Tibial nerve (tissue), 4 donors: ENCODE measurements at regions not wholly inside any gene's neighbourhood (a gene's known extent, or its start where the extent isn't known, plus 50 kb on each side); places are given as distances from the start of the nearest gene placed in this dataset.

Source experiments
- EP300 ChIP-seq, 2 donors: sonication (generic); formaldehyde crosslinking; IDR thresholded peaks; one replicate each; pipeline ENCODE4 v1.6.1; 2017; ENCODE audit warnings: antibody characterized with exemption in 2 of 2, mild to moderate bottlenecking in 1 of 2
- TF ChIP-seq, protein P1 (sequence below), 5 experiments: fragments of 200-600 bp in 3 of 5; fragments of 450-650 bp in 2 of 5; sonication (generic) in 3 of 5; IDR thresholded peaks; one replicate each; pipeline ENCODE4 v1.5.1; 2016 to 2019; ENCODE audit warnings: antibody characterized with exemption in 5 of 5, mild to moderate bottlenecking in 3 of 5, moderate library complexity in 2 of 5

DNA sequence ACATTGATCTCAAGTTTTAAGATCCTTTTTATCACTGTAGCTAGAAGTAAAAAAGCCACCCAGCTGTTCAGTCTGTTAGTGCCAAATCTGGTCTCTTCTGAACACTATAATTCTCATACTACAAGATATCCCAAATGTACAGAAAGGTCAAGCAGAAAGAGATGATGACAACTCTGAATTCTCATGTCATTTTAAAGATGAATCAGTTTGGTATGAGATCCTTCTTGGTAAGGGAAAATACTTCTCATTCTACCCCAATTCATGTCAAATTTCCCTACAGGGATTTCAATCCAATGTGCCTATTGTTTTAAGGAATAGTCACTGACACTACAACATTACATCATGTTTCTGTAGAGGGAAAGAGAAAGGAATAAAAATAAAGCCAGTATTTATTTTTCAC, 184.5 kb downstream of the CPEB2 start:
- TF ChIP-seq, protein P1, sequence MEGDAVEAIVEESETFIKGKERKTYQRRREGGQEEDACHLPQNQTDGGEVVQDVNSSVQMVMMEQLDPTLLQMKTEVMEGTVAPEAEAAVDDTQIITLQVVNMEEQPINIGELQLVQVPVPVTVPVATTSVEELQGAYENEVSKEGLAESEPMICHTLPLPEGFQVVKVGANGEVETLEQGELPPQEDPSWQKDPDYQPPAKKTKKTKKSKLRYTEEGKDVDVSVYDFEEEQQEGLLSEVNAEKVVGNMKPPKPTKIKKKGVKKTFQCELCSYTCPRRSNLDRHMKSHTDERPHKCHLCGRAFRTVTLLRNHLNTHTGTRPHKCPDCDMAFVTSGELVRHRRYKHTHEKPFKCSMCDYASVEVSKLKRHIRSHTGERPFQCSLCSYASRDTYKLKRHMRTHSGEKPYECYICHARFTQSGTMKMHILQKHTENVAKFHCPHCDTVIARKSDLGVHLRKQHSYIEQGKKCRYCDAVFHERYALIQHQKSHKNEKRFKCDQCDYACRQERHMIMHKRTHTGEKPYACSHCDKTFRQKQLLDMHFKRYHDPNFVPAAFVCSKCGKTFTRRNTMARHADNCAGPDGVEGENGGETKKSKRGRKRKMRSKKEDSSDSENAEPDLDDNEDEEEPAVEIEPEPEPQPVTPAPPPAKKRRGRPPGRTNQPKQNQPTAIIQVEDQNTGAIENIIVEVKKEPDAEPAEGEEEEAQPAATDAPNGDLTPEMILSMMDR (IDR thresholded peaks at IDR 0.05), result no peak
- TF ChIP-seq EP300 (IDR thresholded peaks at IDR 0.05), result no peak
